Esophagus squamous epithelium (tissue), 5 donors: ENCODE measurements at regions not wholly inside any gene's neighbourhood (a gene's known extent, or its start where the extent isn't known, plus 50 kb on each side); places are given as distances from the start of the nearest gene placed in this dataset.

ENCODE experiments used
- DNase-seq: peaks from one replicate; lab custom pipeline; 2025; lab: John Stamatoyannopoulos, UW
- H3K27ac ChIP-seq, 4 donors: fragments of 200-600 bp; sonication (generic); one replicate each; pipeline ENCODE4 v1.5.1; 2016 to 2019; ENCODE audit warnings: mild to moderate bottlenecking in 1 of 4
- H3K27me3 ChIP-seq, 4 donors: fragments of 200-600 bp; sonication (generic); 1 replicate in 3 of 4; 2 replicates in 1 of 4; pipeline versions ENCODE4 v1.5.1 to v1.6.0; 2017 to 2021; ENCODE audit warnings: antibody characterized with exemption in 1 of 4
- H3K36me3 ChIP-seq, 3 donors: fragments of 200-600 bp; sonication (generic); one replicate each; pipeline ENCODE4 v1.5.1; 2016 to 2019
- H3K4me1 ChIP-seq, 3 donors: fragments of 200-600 bp; sonication (generic); one replicate each; pipeline ENCODE4 v1.5.1; 2017 to 2019
- H3K4me3 ChIP-seq, 4 donors: fragments of 200-600 bp; sonication (generic); 1 replicate in 3 of 4; 2 replicates in 1 of 4; pipeline ENCODE4 v1.5.1; 2016 to 2019; ENCODE audit warnings: mild to moderate bottlenecking in 2 of 4, moderate library complexity in 1 of 4
- H3K9me3 ChIP-seq, 3 donors: fragments of 200-600 bp; sonication (generic); one replicate each; pipeline ENCODE4 v1.5.1; 2016 to 2019
- CTCF ChIP-seq, 6 experiments: fragments of 450-650 bp in 4 of 6; fragments of 200-600 bp in 2 of 6; sonication (generic) in 2 of 6; IDR thresholded peaks; one replicate each; pipeline ENCODE4 v1.5.1; 2016 to 2019; ENCODE audit warnings: antibody characterized with exemption in 6 of 6, mild to moderate bottlenecking in 4 of 6, moderate library complexity in 4 of 6
- POLR2A ChIP-seq, 4 donors: fragments of 450-650 bp; IDR thresholded peaks; one replicate each; pipeline ENCODE4 v1.6.1; 2017; ENCODE audit warnings: antibody characterized with exemption in 4 of 4, mild to moderate bottlenecking in 4 of 4, moderate library complexity in 3 of 4
- WGBS, 2 donors: methylation state at CpG; one replicate each; pipeline ENCODE4 v1.1.5; 2018; 5-methylcytosine and 5-hydroxymethylcytosine counted together
- intact Hi-C: fragments of 100-400 bp; cut with DNase I; formaldehyde crosslinking; loops from one replicate; pipeline ENCODE4 v1.15.0; 2022
- donor health status: DM: yes; HTN: yes; CAD: no.

- WGBS, 2 donors, result 85 to 94% methylated on average over 3 of the region's 3 CpGs
- no peaks in the 10 kb centered on the region for H3K36me3 ChIP-seq
- no peaks in the 10 kb centered on the region for H3K9me3 ChIP-seq
- H3K27ac ChIP-seq, result no peak overlapping the region
- H3K4me3 ChIP-seq, result no peak overlapping the region
- no peaks in the 10 kb centered on the region for H3K27me3 ChIP-seq
- DNase-seq, result no peak
- H3K4me1 ChIP-seq, result peaks cover 8 to 26% (median 14%) of the 10 kb centered on the region in 3 donors
- TF ChIP-seq CTCF (IDR thresholded peaks at IDR 0.05), result no peak
- no peak for TF ChIP-seq POLR2A (IDR thresholded peaks at IDR 0.05)
- intact Hi-C loops, result no loop called here
These were observed 165.7 kb upstream of the TSC22D2 start for GRCh38 chr3:150242220-150242936.

GRCh38 chr3:150240891-150241290 lies 167.2 kb upstream of the TSC22D2 start:
- Histone ChIP-seq H3K27me3 (no peaks in the 10 kb centered on the region), H3K27ac (no peak overlapping the region), H3K36me3 (no peaks in the 10 kb centered on the region), H3K9me3 (no peaks in the 10 kb centered on the region), H3K4me3 (no peak overlapping the region), H3K4me1 (peaks cover 15 to 39% (median 16%) of the 10 kb centered on the region in 3 donors)
- intact Hi-C loops, result no loop called here
- TF ChIP-seq CTCF (IDR thresholded peaks at IDR 0.05) (no peak), POLR2A (IDR thresholded peaks at IDR 0.05) (no peak)
- WGBS, 2 donors, result 94 to 100% methylated on average over 2 of the region's 2 CpGs
- no peak for DNase-seq

- Histone ChIP-seq H3K4me3 (no peak overlapping the region), H3K9me3 (no peaks in the 10 kb centered on the region), H3K27ac (no peak overlapping the region), H3K36me3 (no peaks in the 10 kb centered on the region), H3K4me1 (peaks cover 15 to 42% (median 17%) of the 10 kb centered on the region in 3 donors), H3K27me3 (no peaks in the 10 kb centered on the region)
- WGBS, 2 donors, result 14 to 31% methylated on average over 1 of the region's 1 CpG
- intact Hi-C loops, result no loop called here
- TF ChIP-seq POLR2A (IDR thresholded peaks at IDR 0.05) (no peak), CTCF (IDR thresholded peaks at IDR 0.05) (no peak)
- DNase-seq, result no peak
These were observed 168.3 kb upstream of the TSC22D2 start for GRCh38 chr3:150239766-150240165.

- Histone ChIP-seq H3K36me3 (no peaks in the 10 kb centered on the region), H3K4me1 (peaks cover 15 to 42% (median 17%) of the 10 kb centered on the region in 3 donors), H3K27ac (peak overlapping the region in 3 of 4 donors; percentile 62 to 77 (median 72)), H3K9me3 (no peaks in the 10 kb centered on the region), H3K27me3 (no peaks in the 10 kb centered on the region), H3K4me3 (peak overlapping the region in 1 of 4 donors; percentile 3)
- peak in 4 of 6 experiments; percentile 21 to 51 (median 38) for TF ChIP-seq CTCF (IDR thresholded peaks at IDR 0.05)
- TF ChIP-seq POLR2A (IDR thresholded peaks at IDR 0.05), result no peak
- DNase-seq, result no peak
- intact Hi-C loops, result no loop called here
- 31 to 59% methylated on average over 3 to 4 of the region's 5 CpGs for WGBS, 2 donors
These were observed 169.0 kb upstream of the TSC22D2 start for GRCh38 chr3:150238995-150239619.
